H1 (cell line): ENCODE measurements at regions not wholly inside any gene's neighbourhood (a gene's known extent, or its start where the extent isn't known, plus 50 kb on each side); places are given as distances from the start of the nearest gene placed in this dataset.

ENCODE experiments used
- CTCF ChIA-PET: fragments of 300-600 bp; sonication (Branson Sonifier 250); formaldehyde crosslinking; loops from one replicate; lab custom pipeline; 2021; ENCODE audit not compliant: partially characterized antibody; lab: Charles Lee
- POLR2A ChIA-PET: fragments of 300-600 bp; sonication (Branson Sonifier 250); formaldehyde crosslinking; loops from one replicate; lab custom pipeline; 2021; ENCODE audit warnings: inconsistent platforms; ENCODE audit not compliant: partially characterized antibody; lab: Charles Lee
- DNase-seq, 2 experiments: peaks; one replicate each; pipeline versions ENCODE4 v3.0.0 to v3.0.0-alpha.2; 2010 to 2022; ENCODE audit warnings: low spot score in 2 of 2, low read depth in 1 of 2, mixed read lengths in 1 of 2
- FAIRE-seq: peaks from 2 replicates; lab custom pipeline; 2011; peaks lifted over from hg19 to GRCh38; lab: Jason Lieb, UNC
- H2AFZ ChIP-seq: 2 replicates; pipeline ENCODE4 v1.8.1; 2012; ENCODE audit warnings: low read length, inconsistent platforms
- H2AK5ac ChIP-seq: 2 replicates; pipeline ENCODE4 v1.6.1; 2013; ENCODE audit warnings: low read depth, low read length
- H2BK120ac ChIP-seq: replicated peaks from 2 replicates; pipeline ENCODE3; 2013; ENCODE audit warnings: low read depth, low read length, inconsistent platforms
- H2BK12ac ChIP-seq: 2 replicates; pipeline ENCODE4 v1.6.1; 2013; ENCODE audit warnings: low read depth, low read length
- H2BK15ac ChIP-seq: 2 replicates; pipeline ENCODE4 v1.6.1; 2013; ENCODE audit warnings: low read length
- H2BK20ac ChIP-seq: 2 replicates; pipeline ENCODE4 v1.6.1; 2013; ENCODE audit warnings: low read length
- H2BK5ac ChIP-seq: 2 replicates; pipeline ENCODE4 v1.6.1; 2013; ENCODE audit warnings: low read depth, low read length
- H3K14ac ChIP-seq: 2 replicates; pipeline ENCODE4 v1.6.1; 2013; ENCODE audit warnings: inconsistent platforms; ENCODE audit not compliant: insufficient read length
- H3K18ac ChIP-seq: 2 replicates; pipeline ENCODE4 v1.6.1; 2013; ENCODE audit warnings: low read length; ENCODE audit errors: extremely low read depth
- H3K23ac ChIP-seq: 2 replicates; pipeline ENCODE4 v1.6.1; 2013; ENCODE audit warnings: inconsistent platforms; ENCODE audit not compliant: insufficient read length
- H3K23me2 ChIP-seq: 2 replicates; pipeline ENCODE4 v1.6.1; 2013; ENCODE audit warnings: low read depth, low read length
- H3K27ac ChIP-seq: 2 replicates; pipeline ENCODE4 v1.6.1; 2011; ENCODE audit warnings: low read depth, low read length, inconsistent platforms
- H3K27me3 ChIP-seq, 4 experiments: replicated peaks in 1 of 4; 1 replicate in 1 of 4; 2 replicates in 3 of 4; pipeline versions ENCODE4 v1.6.1 to v1.8.1; 2011 to 2013; ENCODE audit warnings: low read length in 3 of 4, mild to moderate bottlenecking in 3 of 4, inconsistent platforms in 2 of 4, mixed read lengths in 2 of 4, moderate library complexity in 1 of 4; ENCODE audit not compliant: control insufficient read depth in 3 of 4, insufficient read depth in 3 of 4; ENCODE audit errors: extremely low read depth in 1 of 4
- H3K36me3 ChIP-seq, 4 experiments: 2 replicates each; pipeline versions ENCODE4 v1.6.1 to v1.8.1; 2011 to 2013; ENCODE audit warnings: mild to moderate bottlenecking in 4 of 4, low read length in 3 of 4, moderate library complexity in 2 of 4, control low read depth in 1 of 4, inconsistent platforms in 1 of 4; ENCODE audit not compliant: insufficient read depth in 4 of 4, control insufficient read depth in 2 of 4
- H3K4ac ChIP-seq: replicated peaks from 2 replicates; pipeline ENCODE3; 2013; ENCODE audit warnings: low read length, low read depth, mixed read lengths, inconsistent platforms; ENCODE audit not compliant: insufficient read length
- H3K4me1 ChIP-seq, 4 experiments: replicated peaks in 1 of 4; 1 replicate in 1 of 4; 2 replicates in 3 of 4; pipeline versions ENCODE4 v1.6.1 to v1.8.1; 2011 to 2013; ENCODE audit warnings: low read length in 3 of 4, inconsistent platforms in 2 of 4, mixed read lengths in 1 of 4; ENCODE audit not compliant: insufficient read depth in 4 of 4, control insufficient read depth in 3 of 4
- H3K4me2 ChIP-seq, 2 experiments: 2 replicates each; pipeline versions ENCODE4 v1.6.1 to v1.8.1; 2011 to 2013; ENCODE audit warnings: low read depth in 2 of 2, low read length in 2 of 2, control low read depth in 1 of 2, inconsistent platforms in 1 of 2, mild to moderate bottlenecking in 1 of 2; ENCODE audit not compliant: insufficient read depth in 1 of 2
- H3K4me3 ChIP-seq, 4 experiments: fragments of 200-600, 300-600 bp in 1 of 4; sonication (generic), shearing (Covaris generic), sonication (Bioruptor Twin) in 1 of 4; 2 replicates each; pipeline versions ENCODE4 v1.5.1 to v1.8.1; 2011 to 2016; ENCODE audit warnings: low read length in 4 of 4, low read depth in 3 of 4, control low read depth in 2 of 4, inconsistent platforms in 2 of 4, mild to moderate bottlenecking in 2 of 4, mixed read lengths in 1 of 4, moderate library complexity in 1 of 4; ENCODE audit not compliant: insufficient read depth in 2 of 4; ENCODE audit errors: extremely low read depth in 1 of 4
- H3K56ac ChIP-seq: replicated peaks from 2 replicates; pipeline ENCODE3; 2013; ENCODE audit warnings: low read depth, mild to moderate bottlenecking, mixed read lengths, low read length, inconsistent platforms; ENCODE audit not compliant: insufficient read length
- H3K79me1 ChIP-seq: 2 replicates; pipeline ENCODE4 v1.6.1; 2013; ENCODE audit warnings: low read depth, low read length, control low read depth
- H3K79me2 ChIP-seq, 2 experiments: 2 replicates each; pipeline versions ENCODE4 v1.6.1 to v1.8.1; 2012 to 2013; ENCODE audit warnings: low read length in 2 of 2, mild to moderate bottlenecking in 2 of 2, inconsistent platforms in 1 of 2; ENCODE audit not compliant: insufficient read depth in 2 of 2, control insufficient read depth in 1 of 2
- H3K9ac ChIP-seq, 4 experiments: replicated peaks in 1 of 4; 1 replicate in 1 of 4; 2 replicates in 3 of 4; pipeline versions ENCODE4 v1.6.1 to v1.8.1; 2011 to 2013; ENCODE audit warnings: low read depth in 3 of 4, low read length in 3 of 4, control low read depth in 2 of 4, mild to moderate bottlenecking in 2 of 4, moderate library complexity in 2 of 4, inconsistent platforms in 1 of 4; ENCODE audit errors: extremely low read depth in 1 of 4
- H3K9me3 ChIP-seq, 2 experiments: 2 replicates each; pipeline versions ENCODE4 v1.6.1 to v1.8.1; 2012 to 2013; ENCODE audit warnings: mild to moderate bottlenecking in 2 of 2, moderate library complexity in 2 of 2, control low read depth in 1 of 2, inconsistent platforms in 1 of 2, low read depth in 1 of 2, low read length in 1 of 2, mixed read lengths in 1 of 2; ENCODE audit not compliant: insufficient read depth in 2 of 2
- H4K20me1 ChIP-seq, 2 experiments: replicated peaks in 1 of 2; 2 replicates each; pipeline versions ENCODE3 to v1.8.1; 2011 to 2013; ENCODE audit warnings: inconsistent platforms in 2 of 2, low read length in 2 of 2, mild to moderate bottlenecking in 1 of 2; ENCODE audit not compliant: insufficient read depth in 2 of 2, control insufficient read depth in 1 of 2
- H4K5ac ChIP-seq: 2 replicates; pipeline ENCODE4 v1.6.1; 2013; ENCODE audit warnings: low read length, low read depth, mixed read lengths, inconsistent platforms; ENCODE audit not compliant: insufficient read length
- H4K8ac ChIP-seq: 2 replicates; pipeline ENCODE4 v1.8.0; 2013; ENCODE audit warnings: mild to moderate bottlenecking, moderate library complexity, low read length, inconsistent platforms; ENCODE audit not compliant: insufficient read depth; ENCODE audit errors: extremely low read depth
- H4K91ac ChIP-seq: replicated peaks from 2 replicates; pipeline ENCODE3; 2013; ENCODE audit warnings: low read length, mixed read lengths, inconsistent platforms; ENCODE audit not compliant: insufficient read length
- ASH2L ChIP-seq: fragments of 200-600, 300-600 bp; sonication (generic); IDR thresholded peaks from one replicate; pipeline ENCODE4 v1.7.1; 2017; ENCODE audit warnings: low read length
- BACH1 ChIP-seq: IDR thresholded peaks from 2 replicates; pipeline ENCODE4 v1.6.1; 2012; ENCODE audit warnings: low read length, improper control_type of control experiment
- BCL11A ChIP-seq, 2 experiments: IDR thresholded peaks; one replicate each; pipeline ENCODE4 v1.6.1; 2011; ENCODE audit warnings: low read depth in 2 of 2, low read length in 2 of 2, mild to moderate bottlenecking in 2 of 2
- BRCA1 ChIP-seq: IDR thresholded peaks from 2 replicates; pipeline ENCODE4 v1.6.1; 2012; ENCODE audit warnings: low read depth, low read length, improper control_type of control experiment
- CEBPB ChIP-seq: IDR thresholded peaks from 2 replicates; pipeline ENCODE4 v1.6.1; 2012; ENCODE audit warnings: low read depth, low read length
- GABPA ChIP-seq: IDR thresholded peaks from 2 replicates; pipeline ENCODE4 v1.6.1; 2011; ENCODE audit warnings: mild to moderate bottlenecking, low read length, moderate library complexity, borderline replicate concordance; ENCODE audit not compliant: insufficient read depth
- KDM1A ChIP-seq: fragments of 200-600, 300-600 bp; sonication (generic); IDR thresholded peaks from 2 replicates; pipeline ENCODE4 v1.7.1; 2016; ENCODE audit warnings: mild to moderate bottlenecking, low read length, borderline replicate concordance
- SIN3A ChIP-seq, 2 experiments: IDR thresholded peaks in 1 of 2; conservative IDR thresholded peaks in 1 of 2; 2 replicates each; pipeline ENCODE4 v1.6.1; 2011 to 2012; ENCODE audit warnings: low read length in 2 of 2, improper control_type of control experiment in 1 of 2, low read depth in 1 of 2, mild to moderate bottlenecking in 1 of 2
- SP4 ChIP-seq: IDR thresholded peaks from 2 replicates; pipeline ENCODE4 v1.6.1; 2012; ENCODE audit warnings: low read length, inconsistent platforms
- SRF ChIP-seq: IDR thresholded peaks from 2 replicates; pipeline ENCODE4 v1.6.1; 2011; ENCODE audit warnings: mild to moderate bottlenecking, low read depth, low read length, moderate library complexity
- TCF12 ChIP-seq: IDR thresholded peaks from 2 replicates; pipeline ENCODE4 v1.6.1; 2011; ENCODE audit warnings: low read depth, mild to moderate bottlenecking, low read length
- WGBS, 2 experiments: shearing (Covaris generic) in 1 of 2; methylation state at CpG; one replicate each; pipeline versions ENCODE4 v1.1.6 to v1.1.7; 2013 to 2015; ENCODE audit warnings: low lambda C conversion rate in 2 of 2, mixed read lengths in 2 of 2, inconsistent platforms in 1 of 2, low coverage in 1 of 2, missing lambda C conversion rate in 1 of 2; ENCODE audit not compliant: insufficient replicate concordance in 2 of 2, insufficient coverage in 1 of 2, insufficient read length in 1 of 2; ENCODE audit errors: extremely low coverage in 1 of 2, missing lambda C conversion rate in 1 of 2; 5-methylcytosine and 5-hydroxymethylcytosine counted together
- TF ChIP-seq, protein P1 (sequence below): IDR thresholded peaks from 2 replicates; pipeline ENCODE4 v1.6.1; 2012; ENCODE audit warnings: inconsistent platforms

DNA sequence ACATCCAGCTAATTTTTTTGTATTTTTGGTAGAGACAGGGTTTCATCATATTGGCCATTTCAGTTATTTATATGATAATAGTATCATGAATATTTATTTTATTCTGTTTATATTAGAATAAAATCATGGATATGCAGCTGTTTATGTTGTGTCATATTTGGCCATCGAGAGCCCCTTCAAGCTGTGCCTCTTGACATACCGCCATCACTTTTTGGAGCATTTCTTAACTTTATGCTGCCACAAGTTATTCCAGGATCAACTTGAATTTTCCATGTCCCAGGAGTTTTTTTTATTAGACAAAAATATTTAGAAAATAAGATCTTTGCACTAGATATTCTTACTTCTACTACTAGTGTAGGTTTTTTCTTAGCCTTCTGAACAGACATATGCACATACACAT is 1067.0 kb upstream of the LRRTM3 start:
- H4K8ac ChIP-seq = no peak overlapping the region
- no peak overlapping the region for H3K18ac ChIP-seq
- no peak overlapping the region for H3K56ac ChIP-seq
- H4K91ac ChIP-seq = no peak overlapping the region
- TF ChIP-seq BRCA1 (no peak), SP4 (no peak), GABPA (no peak), BCL11A (IDR thresholded peaks at IDR 0.05; ENCODE audit: low read depth in 2 of 2, low read length in 2 of 2) (no peak), SRF (no peak), BACH1 (no peak), TCF12 (no peak), KDM1A (no peak), ASH2L (no peak), SIN3A (conservative IDR thresholded peaks at IDR 0.05 in 1 of 2, IDR thresholded peaks at IDR 0.05 in 1 of 2; ENCODE audit: low read depth in 1 of 2, low read length in 2 of 2) (no peak), CEBPB (no peak)
- TF ChIP-seq, protein P1, sequence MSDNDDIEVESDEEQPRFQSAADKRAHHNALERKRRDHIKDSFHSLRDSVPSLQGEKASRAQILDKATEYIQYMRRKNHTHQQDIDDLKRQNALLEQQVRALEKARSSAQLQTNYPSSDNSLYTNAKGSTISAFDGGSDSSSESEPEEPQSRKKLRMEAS = no peak
- TF ChIP-seq, all 59 proteins: peak for 0
- Histone ChIP-seq H2BK5ac (no peak overlapping the region), H4K5ac (no peak overlapping the region), H2AFZ (no peak overlapping the region), H3K23me2 (no peaks in the 10 kb centered on the region), H2BK12ac (no peak overlapping the region), H3K79me2 (no peaks in the 10 kb centered on the region), H2BK15ac (no peak overlapping the region), H3K4me1 (no peaks in the 10 kb centered on the region), H3K36me3 (no peaks in the 10 kb centered on the region), H3K27ac (no peak overlapping the region), H3K14ac (no peak overlapping the region), H4K20me1 (no peaks in the 10 kb centered on the region), H3K79me1 (no peaks in the 10 kb centered on the region), H3K9ac (no peak overlapping the region), H2BK120ac (no peak overlapping the region), H3K9me3 (no peaks in the 10 kb centered on the region), H3K4me3 (no peak overlapping the region), H3K23ac (no peak overlapping the region), H3K27me3 (no peaks in the 10 kb centered on the region), H3K4ac (no peak overlapping the region), H2AK5ac (no peak overlapping the region), H2BK20ac (no peak overlapping the region), H3K4me2 (no peak overlapping the region)
- ChIA-PET CTCF (no interaction called here), POLR2A (no interaction called here)
- DNase-seq = no peak
- no peak for FAIRE-seq
- 100% methylated on average over 2 of the region's 2 CpGs; no CpG with 5 or more reads in 1 of the 2 experiments for WGBS, 2 experiments
